Left ventricle myocardium inferior (tissue), 1 donor: ENCODE measurements at regions not wholly inside any gene's neighbourhood (a gene's known extent, or its start where the extent isn't known, plus 50 kb on each side); places are given as distances from the start of the nearest gene placed in this dataset.

ENCODE experiments used
- DNase-seq: peaks from one replicate; pipeline ENCODE4 v3.0.0-alpha.2; 2020
- H3K27ac ChIP-seq: fragments of 200-600 bp; replicated peaks from 2 replicates; pipeline ENCODE4 v1.8.0; 2021
- H3K27me3 ChIP-seq: fragments of 200-600 bp; 2 replicates; pipeline ENCODE4 v1.8.0; 2021; ENCODE audit warnings: low read depth
- H3K36me3 ChIP-seq: fragments of 200-600 bp; 2 replicates; pipeline ENCODE4 v1.8.0; 2021
- H3K4me1 ChIP-seq: fragments of 200-600 bp; 2 replicates; pipeline ENCODE4 v1.8.0; 2021
- H3K4me3 ChIP-seq: fragments of 200-600 bp; 2 replicates; pipeline ENCODE4 v1.8.0; 2021; ENCODE audit warnings: mild to moderate bottlenecking, moderate library complexity
- H3K9me3 ChIP-seq: fragments of 200-600 bp; replicated peaks from 2 replicates; pipeline ENCODE4 v1.8.0; 2021
- CTCF ChIP-seq: fragments of 200-600 bp; IDR thresholded peaks from 2 replicates; pipeline ENCODE4 v1.8.0; 2021; ENCODE audit warnings: antibody characterized with exemption, mild to moderate bottlenecking, borderline replicate concordance
- intact Hi-C: fragments of 100-400 bp; cut with micrococcal nuclease; formaldehyde crosslinking; loops from one replicate; pipeline ENCODE4 v1.11.0; 2022
- donor health status: DM: no; HTN: yes; CAD: no; lungs with severe emphysema.

- Histone ChIP-seq H3K27ac (no peak overlapping the region), H3K27me3 (no peaks in the 10 kb centered on the region), H3K4me1 (no peaks in the 10 kb centered on the region), H3K36me3 (no peaks in the 10 kb centered on the region), H3K9me3 (peaks cover 12% of the 10 kb centered on the region), H3K4me3 (no peak overlapping the region)
- intact Hi-C loops: no loop called here
- TF ChIP-seq CTCF: no peak
- DNase-seq: no peak
Measured at GRCh38 chr4:138542191-138542776, 300.1 kb upstream of the SLC7A11 start.

DNA sequence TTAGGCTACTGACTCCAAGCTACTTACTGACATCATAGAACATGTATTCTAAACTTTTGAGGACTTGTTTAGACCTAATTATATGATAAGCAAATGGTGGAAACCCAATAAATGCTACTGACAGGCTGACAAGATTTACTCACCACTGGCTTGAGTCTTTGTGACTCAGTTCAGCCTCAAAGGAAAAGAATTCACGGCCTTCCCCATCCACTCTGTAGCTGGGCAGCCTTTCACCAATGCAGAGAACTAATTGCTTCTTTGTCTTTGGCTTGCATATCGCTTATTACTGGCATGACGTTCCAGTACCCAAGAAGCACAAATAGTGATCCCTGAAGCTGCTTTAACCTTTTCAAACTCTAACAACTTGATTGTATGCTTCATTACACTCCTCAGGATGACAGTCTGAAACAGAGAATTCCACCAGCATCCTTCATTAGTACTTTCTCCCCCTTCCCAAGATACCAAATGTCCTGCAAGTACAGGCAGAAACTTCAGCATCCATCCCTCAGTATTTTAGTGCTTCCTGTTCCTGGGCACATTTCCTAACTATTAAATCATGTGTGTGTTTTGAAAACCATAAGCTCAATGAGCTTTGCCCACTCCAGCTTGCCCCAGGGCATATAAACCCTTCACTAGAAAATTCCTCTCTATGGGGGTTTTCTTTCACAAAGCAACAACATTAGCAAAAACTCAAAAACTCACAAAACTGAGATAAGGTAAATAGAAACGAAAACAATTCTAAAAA is 298.1 kb upstream of the SLC7A11 start:
- no peaks in the 10 kb centered on the region for H3K4me1 ChIP-seq
- no peak overlapping the region for H3K4me3 ChIP-seq
- no peaks in the 10 kb centered on the region for H3K27me3 ChIP-seq
- H3K36me3 ChIP-seq: no peaks in the 10 kb centered on the region
- H3K9me3 ChIP-seq: peaks cover 11% of the 10 kb centered on the region
- no peak for DNase-seq
- intact Hi-C loops: no loop called here
- H3K27ac ChIP-seq: no peak overlapping the region
- TF ChIP-seq CTCF: no peak

DNA sequence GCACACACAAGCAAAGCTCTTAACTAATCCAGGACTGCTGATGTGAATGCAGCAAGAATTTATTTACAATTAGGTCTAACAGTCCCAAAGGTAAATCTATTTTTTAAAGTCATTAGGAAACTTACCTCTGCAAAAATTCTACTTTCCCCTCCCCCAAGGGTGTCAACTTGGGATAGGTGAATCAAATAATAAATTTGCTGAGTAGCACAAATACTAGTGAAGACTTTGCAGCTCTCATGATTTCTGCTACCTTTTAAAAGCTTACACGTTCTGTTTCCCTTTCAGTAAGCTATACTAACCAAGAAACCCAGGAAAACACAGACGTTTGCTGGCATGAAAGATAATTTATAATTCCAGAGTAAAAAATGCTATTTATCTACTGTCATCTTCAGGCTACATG is 296.6 kb upstream of the SLC7A11 start:
- Histone ChIP-seq H3K4me1 (no peaks in the 10 kb centered on the region), H3K36me3 (no peaks in the 10 kb centered on the region)
- intact Hi-C loops: no loop called here

DNA sequence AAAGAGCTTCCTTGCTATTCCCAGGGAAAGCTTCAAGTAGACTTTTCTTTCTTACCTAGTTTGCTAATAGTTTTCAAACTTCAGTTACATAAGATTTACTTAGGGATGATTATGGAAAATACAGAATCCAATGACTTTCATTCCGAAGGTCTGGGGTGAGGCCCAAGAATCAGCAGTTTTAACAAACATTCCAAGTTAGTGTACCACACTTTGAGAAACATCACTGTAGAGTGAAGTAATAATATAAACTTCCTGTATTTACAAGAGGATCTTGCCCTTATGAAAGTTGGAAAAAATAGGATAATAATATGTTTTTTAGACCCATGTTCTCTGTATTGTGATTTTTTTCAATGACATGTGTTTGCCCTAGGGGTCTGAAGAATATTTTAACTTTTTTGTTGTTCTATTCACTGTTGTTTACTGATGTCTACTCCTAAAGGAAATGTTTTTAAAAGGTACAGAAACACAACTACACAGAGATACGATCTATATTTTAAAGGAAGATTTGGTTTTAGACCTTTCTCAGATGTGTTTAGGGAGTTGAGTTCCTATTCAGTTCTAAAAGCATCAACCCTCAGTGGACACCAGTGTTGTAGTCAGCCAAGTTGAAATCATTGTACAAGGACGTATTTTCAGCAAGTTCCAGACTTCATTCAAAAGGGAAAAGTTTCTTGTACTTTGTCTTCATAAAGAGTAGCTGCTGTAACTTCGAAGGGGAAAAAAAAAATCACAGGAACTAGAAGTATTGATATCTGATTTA is 295.8 kb upstream of the SLC7A11 start:
- intact Hi-C loops: no loop called here
- no peak overlapping the region for H3K27ac ChIP-seq
- H3K9me3 ChIP-seq: peaks cover 15% of the 10 kb centered on the region
- DNase-seq: no peak
- H3K4me3 ChIP-seq: no peak overlapping the region
- H3K36me3 ChIP-seq: no peaks in the 10 kb centered on the region
- no peak for TF ChIP-seq CTCF
- H3K4me1 ChIP-seq: no peaks in the 10 kb centered on the region
- H3K27me3 ChIP-seq: no peaks in the 10 kb centered on the region

More for the DNA sequence above, 296.6 kb upstream of the SLC7A11 start:
- TF ChIP-seq CTCF: no peak
- no peak for DNase-seq
- Histone ChIP-seq H3K4me3 (no peak overlapping the region), H3K9me3 (peaks cover 6% of the 10 kb centered on the region), H3K27ac (no peak overlapping the region), H3K27me3 (no peaks in the 10 kb centered on the region)

DNA sequence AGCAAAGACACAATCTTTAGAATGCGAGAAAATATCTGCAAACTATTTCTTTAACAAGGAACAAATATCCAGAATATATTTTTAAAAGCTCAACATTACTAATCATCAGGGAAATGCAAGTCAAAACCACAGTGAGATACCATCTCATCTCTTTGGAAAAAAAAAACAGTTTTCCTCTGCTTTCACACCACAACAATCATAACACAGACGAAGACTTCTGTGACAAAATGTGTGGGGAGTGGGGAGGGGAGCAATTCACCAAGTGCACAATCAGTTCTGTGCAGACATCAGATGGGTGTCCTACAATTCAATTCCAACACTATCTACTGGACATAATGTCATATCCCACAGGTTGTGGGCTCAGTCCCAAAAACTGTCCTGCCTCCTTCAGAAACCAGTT is 293.2 kb upstream of the SLC7A11 start:
- Histone ChIP-seq H3K4me1 (no peaks in the 10 kb centered on the region), H3K27me3 (no peaks in the 10 kb centered on the region), H3K9me3 (peaks cover 41% of the 10 kb centered on the region), H3K27ac (no peak overlapping the region), H3K4me3 (no peak overlapping the region), H3K36me3 (no peaks in the 10 kb centered on the region)
- no peak for DNase-seq
- no peak for TF ChIP-seq CTCF
- intact Hi-C loops: no loop called here
